ENCODE measurements at regions not wholly inside any gene's neighbourhood (a gene's known extent, or its start where the extent isn't known, plus 50 kb on each side); places are given as distances from the start of the nearest gene placed in this dataset.

- peak in 3 of 4 donors; percentile 70 to 77 (median 72) for DNase-seq (ENCODE audit: low read depth in 4 of 4, low spot score in 3 of 4)
Measured at GRCh38 chr5:158174918-158175851, 316.2 kb upstream of the CLINT1 start.

- DNase-seq (ENCODE audit: low read depth in 4 of 4, low spot score in 3 of 4), result no peak
Measured at GRCh38 chr5:158174026-158174425, 315.1 kb upstream of the CLINT1 start.

- DNase-seq (ENCODE audit: low read depth in 4 of 4, low spot score in 3 of 4), result no peak
Measured at GRCh38 chr5:158172005-158172404, 313.1 kb upstream of the CLINT1 start.

GRCh38 chr5:158170534-158170933 is 311.6 kb upstream of the CLINT1 start:
- DNase-seq (ENCODE audit: low read depth in 4 of 4, low spot score in 3 of 4), result no peak

- DNase-seq (ENCODE audit: low read depth in 4 of 4, low spot score in 3 of 4), result no peak
Measured at GRCh38 chr5:158170060-158170459, 311.1 kb upstream of the CLINT1 start.

GRCh38 chr5:158166424-158166823 is 307.5 kb upstream of the CLINT1 start:
- no peak for DNase-seq (ENCODE audit: low read depth in 4 of 4, low spot score in 3 of 4)

- DNase-seq (ENCODE audit: low read depth in 4 of 4, low spot score in 3 of 4), result no peak
Measured at GRCh38 chr5:158165647-158166046, 306.7 kb upstream of the CLINT1 start.

GRCh38 chr5:158164296-158165047 is 305.5 kb upstream of the CLINT1 start:
- DNase-seq (ENCODE audit: low read depth in 4 of 4, low spot score in 3 of 4), result no peak

- no peak for DNase-seq (ENCODE audit: low read depth in 4 of 4, low spot score in 3 of 4)
Measured at GRCh38 chr5:158163451-158164295, 304.7 kb upstream of the CLINT1 start.

GRCh38 chr5:158162479-158163034 is 303.6 kb upstream of the CLINT1 start:
- no peak for DNase-seq (ENCODE audit: low read depth in 4 of 4, low spot score in 3 of 4)

GRCh38 chr5:158162026-158162425 is 303.1 kb upstream of the CLINT1 start:
- DNase-seq (ENCODE audit: low read depth in 4 of 4, low spot score in 3 of 4), result no peak

- no peak for DNase-seq (ENCODE audit: low read depth in 4 of 4, low spot score in 3 of 4)
Measured at GRCh38 chr5:158159621-158160020, 300.7 kb upstream of the CLINT1 start.

GRCh38 chr5:158155811-158156505 is 297.0 kb upstream of the CLINT1 start:
- DNase-seq (ENCODE audit: low read depth in 4 of 4, low spot score in 3 of 4), result no peak

GRCh38 chr5:158155067-158155466 is 296.1 kb upstream of the CLINT1 start:
- DNase-seq (ENCODE audit: low read depth in 4 of 4, low spot score in 3 of 4), result no peak

- DNase-seq (ENCODE audit: low read depth in 4 of 4, low spot score in 3 of 4), result no peak
Measured at GRCh38 chr5:158154226-158155005, 295.5 kb upstream of the CLINT1 start.

GRCh38 chr5:158153508-158153907 is 294.6 kb upstream of the CLINT1 start:
- no peak for DNase-seq (ENCODE audit: low read depth in 4 of 4, low spot score in 3 of 4)

- DNase-seq (ENCODE audit: low read depth in 4 of 4, low spot score in 3 of 4), result no peak
Measured at GRCh38 chr5:158152136-158152535, 293.2 kb upstream of the CLINT1 start.

- no peak for DNase-seq (ENCODE audit: low read depth in 4 of 4, low spot score in 3 of 4)
Measured at GRCh38 chr5:158147227-158147626, 288.3 kb upstream of the CLINT1 start.

- DNase-seq (ENCODE audit: low read depth in 4 of 4, low spot score in 3 of 4), result no peak
Measured at GRCh38 chr5:158145827-158146226, 286.9 kb upstream of the CLINT1 start.

Measured in left renal pelvis (tissue), 4 donors.